ENCODE measurements at regions not wholly inside any gene's neighbourhood (a gene's known extent, or its start where the extent isn't known, plus 50 kb on each side); places are given as distances from the start of the nearest gene placed in this dataset.

DNA sequence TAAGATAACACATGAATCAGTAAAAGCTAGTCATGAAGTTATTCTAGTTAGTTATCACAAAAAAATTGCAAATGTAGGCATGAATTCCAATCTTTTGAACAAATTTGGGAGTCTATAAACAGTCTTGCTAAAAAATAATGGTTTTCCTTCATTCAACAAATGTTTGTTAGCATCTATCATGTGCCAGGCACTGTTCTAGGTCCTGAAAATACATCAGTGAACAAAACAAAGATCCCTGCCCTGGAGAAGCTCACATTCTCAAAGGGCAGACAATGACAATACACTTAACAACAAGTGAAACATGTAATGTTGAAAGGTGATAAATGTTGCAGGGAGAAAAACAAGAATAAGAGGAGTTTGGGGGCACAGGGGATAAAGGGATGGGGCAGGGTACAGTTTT, 86.9 kb downstream of the OTX2 start:
- BruUV-seq (replicated peaks): no TSS peak
- FAIRE-seq (no peak), DNase-seq (ENCODE audit: low read depth, low spot score) (no peak)
- no peaks in the 10 kb centered on the region for H3K79me2 ChIP-seq (ENCODE audit: control insufficient read depth, insufficient read depth, low read length)
- H3K9me1 ChIP-seq (replicated peaks; ENCODE audit: control insufficient read depth, extremely low read depth, insufficient read depth, low read length): no peaks in the 10 kb centered on the region
- no peak overlapping the region for H3K27ac ChIP-seq (ENCODE audit: insufficient read depth, low read depth, low read length)
- POLR2A ChIA-PET: no interaction called here
- dilution Hi-C loops (cut with MboI; ENCODE audit: extremely low pct_ligation_motif_present, low sequenced_read_pairs): no loop called here
- TF ChIP-seq, protein P1, sequence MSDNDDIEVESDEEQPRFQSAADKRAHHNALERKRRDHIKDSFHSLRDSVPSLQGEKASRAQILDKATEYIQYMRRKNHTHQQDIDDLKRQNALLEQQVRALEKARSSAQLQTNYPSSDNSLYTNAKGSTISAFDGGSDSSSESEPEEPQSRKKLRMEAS (IDR thresholded peaks at IDR 0.05; ENCODE audit: insufficient read depth, insufficient read length): no peak
- TF ChIP-seq JUN (IDR thresholded peaks at IDR 0.05; ENCODE audit: borderline replicate concordance, insufficient read depth, insufficient read length, low read depth) (no peak), FOS (IDR thresholded peaks at IDR 0.05; ENCODE audit: borderline replicate concordance, insufficient read depth, low read length) (no peak), MYC (IDR thresholded peaks at IDR 0.05; ENCODE audit: low read depth, low read length) (no peak), POLR2A (IDR thresholded peaks at IDR 0.05; ENCODE audit: low read depth, low read length) (no peak)
- no peak overlapping the region for H3K4me2 ChIP-seq (ENCODE audit: insufficient read depth, low read length)
- H3K4me1 ChIP-seq (ENCODE audit: control insufficient read depth, extremely low read depth, insufficient read depth, low read length): no peaks in the 10 kb centered on the region
- H2AFZ ChIP-seq (ENCODE audit: low read depth, low read length): no peak overlapping the region
- CTCF ChIA-PET: interaction anchor here (1.3 kb wide), 1 partner anchor 8 kb away, joined by 3 read pairs; no protein-coding TSS in a partner anchor
- no peak overlapping the region for H3K4me3 ChIP-seq (replicated peaks in 1 of 3; ENCODE audit: insufficient read depth in 1 of 3, low read depth in 1 of 3, low read length in 3 of 3)
- no peaks in the 10 kb centered on the region for H3K9me3 ChIP-seq (replicated peaks; ENCODE audit: control insufficient read depth, insufficient read depth, low read length)
- no peaks in the 10 kb centered on the region for H3K36me3 ChIP-seq (ENCODE audit: control insufficient read depth in 2 of 2, extremely low read depth in 1 of 2, insufficient read depth in 2 of 2, low read length in 2 of 2)
- H3K9ac ChIP-seq (replicated peaks; ENCODE audit: extremely low read depth, insufficient read depth, low read length): no peak overlapping the region
- no peaks in the 10 kb centered on the region for H3K27me3 ChIP-seq (ENCODE audit: control insufficient read depth in 2 of 2, insufficient read depth in 2 of 2, low read length in 2 of 2)
- no peaks in the 10 kb centered on the region for H4K20me1 ChIP-seq (replicated peaks; ENCODE audit: control insufficient read depth, extremely low read depth, insufficient read depth, low read length)
- intact Hi-C loops (cut with micrococcal nuclease): no loop called here

DNA sequence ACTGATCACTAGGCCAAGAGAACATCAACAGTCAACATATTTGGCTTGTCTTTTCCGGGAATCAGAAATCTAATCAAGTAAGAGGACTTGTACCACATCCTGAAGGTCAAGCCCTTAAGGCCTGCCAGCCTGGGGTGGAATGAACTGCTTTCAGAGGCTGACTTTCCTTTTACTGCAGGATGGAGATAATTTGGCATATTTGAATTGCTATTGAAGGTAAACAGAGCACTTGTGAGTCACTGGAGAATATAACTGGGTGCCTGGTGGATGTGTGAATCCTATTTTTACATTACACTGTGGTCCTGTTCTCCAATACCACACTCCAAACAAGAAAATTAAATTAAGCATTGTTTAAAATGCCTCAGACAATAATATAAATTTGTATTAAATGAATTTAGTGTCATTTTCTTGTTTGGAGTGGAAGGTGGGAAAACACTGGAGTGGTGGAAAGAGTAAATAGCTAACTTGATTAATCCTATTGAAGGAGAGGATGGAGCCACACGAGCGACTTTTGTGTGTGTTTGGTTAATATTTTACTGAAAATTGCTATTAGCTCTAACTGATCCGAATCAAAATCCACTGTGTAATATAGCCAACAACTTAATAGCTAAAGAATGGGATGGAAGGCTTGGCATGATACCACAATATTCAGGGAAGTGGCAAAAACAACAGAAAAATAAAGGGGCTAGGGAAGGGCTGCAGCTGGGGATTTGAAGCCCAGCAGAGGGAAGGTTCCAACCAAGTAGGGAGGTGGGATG, 89.4 kb downstream of the OTX2 start:
- no peak overlapping the region for H3K9ac ChIP-seq (replicated peaks; ENCODE audit: extremely low read depth, insufficient read depth, low read length)
- H3K27ac ChIP-seq (ENCODE audit: insufficient read depth, low read depth, low read length): no peak overlapping the region
- H3K36me3 ChIP-seq (ENCODE audit: control insufficient read depth in 2 of 2, extremely low read depth in 1 of 2, insufficient read depth in 2 of 2, low read length in 2 of 2): no peaks in the 10 kb centered on the region
- POLR2A ChIA-PET: no interaction called here
- CTCF ChIA-PET: no interaction called here
- H3K4me1 ChIP-seq (ENCODE audit: control insufficient read depth, extremely low read depth, insufficient read depth, low read length): no peaks in the 10 kb centered on the region
- H3K4me3 ChIP-seq (replicated peaks in 1 of 3; ENCODE audit: insufficient read depth in 1 of 3, low read depth in 1 of 3, low read length in 3 of 3): no peak overlapping the region
- no TSS peak for BruUV-seq (replicated peaks)
- TF ChIP-seq, protein P1 (IDR thresholded peaks at IDR 0.05; ENCODE audit: insufficient read depth, insufficient read length): no peak
- no peak for TF ChIP-seq POLR2A (IDR thresholded peaks at IDR 0.05; ENCODE audit: low read depth, low read length)
- no peak for TF ChIP-seq GATA2 (IDR thresholded peaks at IDR 0.05; ENCODE audit: insufficient read depth, insufficient read length, low read depth, low read length)
- TF ChIP-seq POLR2AphosphoS5 (IDR thresholded peaks at IDR 0.05; ENCODE audit: insufficient read depth, low read depth, low read length): no peak
- TF ChIP-seq EZH2 (IDR thresholded peaks at IDR 0.05; ENCODE audit: borderline replicate concordance, low read depth, low read length, severe bottlenecking): no peak
- H4K20me1 ChIP-seq (replicated peaks; ENCODE audit: control insufficient read depth, extremely low read depth, insufficient read depth, low read length): no peaks in the 10 kb centered on the region
- DNase-seq (ENCODE audit: low read depth, low spot score) (no peak), FAIRE-seq (no peak)
- no peaks in the 10 kb centered on the region for H3K9me3 ChIP-seq (replicated peaks; ENCODE audit: control insufficient read depth, insufficient read depth, low read length)
- dilution Hi-C loops (cut with MboI; ENCODE audit: extremely low pct_ligation_motif_present, low sequenced_read_pairs): no loop called here
- H3K27me3 ChIP-seq (ENCODE audit: control insufficient read depth in 2 of 2, insufficient read depth in 2 of 2, low read length in 2 of 2): no peaks in the 10 kb centered on the region
- H3K4me2 ChIP-seq (ENCODE audit: insufficient read depth, low read length): no peak overlapping the region
- no peaks in the 10 kb centered on the region for H3K79me2 ChIP-seq (ENCODE audit: control insufficient read depth, insufficient read depth, low read length)
- intact Hi-C loops (cut with micrococcal nuclease): no loop called here
- H2AFZ ChIP-seq (ENCODE audit: low read depth, low read length): no peak overlapping the region
- H3K9me1 ChIP-seq (replicated peaks; ENCODE audit: control insufficient read depth, extremely low read depth, insufficient read depth, low read length): no peaks in the 10 kb centered on the region
